Activated T-helper 1 cell treated with anti-CD3 and anti-CD28 coated beads, Interleukin-2, amount 50 U/mL, for 16 hours (primary cell): ENCODE measurements at regions not wholly inside any gene's neighbourhood (a gene's known extent, or its start where the extent isn't known, plus 50 kb on each side); places are given as distances from the start of the nearest gene placed in this dataset.
"Not testable (repeated sequence)": the region's sequence is repeated elsewhere in the genome, so short reads cannot be mapped to it uniquely, and the experiment has no call there.

Experiments used
- DNase-seq, 2 donors: peaks; one replicate each; pipeline ENCODE4 v3.0.0-alpha.2; 2020; ENCODE audit warnings: low read depth in 1 of 2, low spot score in 1 of 2

GRCh38 chr3:66629150-66629981 is 128.5 kb upstream of the LRIG1 start:
- DNase-seq = no peak

DNA sequence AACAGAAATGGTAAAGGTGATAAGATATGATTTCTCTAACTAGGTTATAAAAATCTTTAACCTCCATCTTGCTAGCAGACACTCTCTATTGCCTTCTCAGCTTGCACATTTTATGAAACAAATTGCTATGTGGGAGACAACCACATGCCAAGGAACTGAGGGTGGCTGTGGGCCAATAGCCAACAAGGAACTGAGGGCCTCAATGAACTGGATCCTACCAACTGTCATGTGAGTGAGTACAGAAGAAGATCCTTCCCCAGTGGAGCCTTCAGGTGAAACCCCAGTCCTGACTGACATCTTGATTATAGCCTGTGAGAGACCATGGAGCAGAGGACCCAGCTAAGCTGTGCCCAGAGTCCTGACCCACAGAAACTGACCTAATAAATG is 129.2 kb upstream of the LRIG1 start:
- DNase-seq = no peak

- no peak for DNase-seq
Observed at GRCh38 chr3:66633402-66634381, 132.9 kb upstream of the LRIG1 start.

DNA sequence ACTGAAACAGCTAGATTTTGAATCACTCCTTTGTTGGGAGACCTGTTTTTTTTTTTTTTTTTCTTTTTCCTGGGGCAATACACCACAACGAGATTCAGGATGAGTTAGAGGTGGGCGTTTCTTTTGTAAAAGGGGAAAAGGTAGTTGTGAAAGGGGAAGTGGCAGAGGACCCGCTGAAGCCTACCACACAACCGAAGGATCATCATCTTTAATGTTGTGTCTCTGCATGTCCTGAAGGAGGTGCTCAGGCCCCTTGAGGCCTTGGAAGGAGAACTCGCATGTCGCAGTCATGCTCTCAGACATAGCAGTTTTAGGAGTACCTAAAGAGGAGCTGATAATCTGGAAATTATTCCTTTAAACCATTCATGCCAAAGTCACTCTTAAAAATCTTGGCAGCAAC is 137.9 kb upstream of the LRIG1 start:
- DNase-seq = no peak

- DNase-seq = no peak
Observed at GRCh38 chr3:66639809-66640356, 139.1 kb upstream of the LRIG1 start.

GRCh38 chr3:66642019-66642418 is 141.2 kb upstream of the LRIG1 start:
- DNase-seq = no peak

DNA sequence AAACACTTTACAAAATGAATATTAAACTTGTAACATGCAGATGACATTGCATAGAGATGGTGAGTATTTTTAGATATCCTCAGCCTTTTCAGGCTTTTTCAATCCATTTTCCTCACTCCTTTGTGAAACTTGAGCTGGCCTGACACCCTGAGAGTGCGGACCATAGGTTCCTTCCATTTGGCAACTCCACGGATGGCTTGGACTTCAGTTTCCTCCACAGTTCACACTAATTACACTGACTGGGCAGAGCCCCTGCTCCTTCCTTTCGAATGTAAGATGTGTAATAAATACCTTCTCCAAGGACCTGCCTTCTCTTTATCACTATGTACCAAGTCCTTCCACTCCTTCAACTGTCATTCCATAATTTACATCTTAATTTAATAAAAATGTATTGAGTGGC is 141.7 kb upstream of the LRIG1 start:
- DNase-seq = no peak

- no peak for DNase-seq
Observed at GRCh38 chr3:66644549-66644948, 143.7 kb upstream of the LRIG1 start.

DNA sequence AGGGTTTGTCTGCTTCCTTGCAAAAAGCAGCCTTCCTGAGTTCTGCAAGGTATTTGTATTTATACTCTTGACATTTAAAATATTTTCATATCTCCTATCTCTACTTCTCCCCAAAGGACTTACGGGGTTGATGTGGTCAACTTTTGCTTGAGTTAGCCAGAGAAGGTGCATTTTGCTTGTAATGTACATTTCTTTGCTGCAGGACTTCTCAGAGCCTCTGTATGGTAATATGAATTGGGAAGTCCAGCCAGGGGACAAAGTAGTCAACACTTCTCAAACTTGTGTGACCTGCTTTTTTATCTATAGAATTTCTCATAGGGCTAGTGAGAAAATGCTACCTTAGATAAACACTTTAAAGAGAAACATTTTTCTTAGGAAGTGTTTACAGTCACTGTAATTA is 148.2 kb upstream of the LRIG1 start:
- DNase-seq = no peak

- not testable (repeated sequence) for DNase-seq
Observed at GRCh38 chr3:66651520-66651919, 150.7 kb upstream of the LRIG1 start.

- DNase-seq = not testable (repeated sequence)
Observed at GRCh38 chr3:66652100-66652499, 151.3 kb upstream of the LRIG1 start.

GRCh38 chr3:66655044-66655443 is 154.2 kb upstream of the LRIG1 start:
- no peak for DNase-seq

- no peak for DNase-seq
Observed at GRCh38 chr3:66655671-66656070, 154.8 kb upstream of the LRIG1 start.

- DNase-seq = no peak
Observed at GRCh38 chr3:66656609-66657008, 155.8 kb upstream of the LRIG1 start.

DNA sequence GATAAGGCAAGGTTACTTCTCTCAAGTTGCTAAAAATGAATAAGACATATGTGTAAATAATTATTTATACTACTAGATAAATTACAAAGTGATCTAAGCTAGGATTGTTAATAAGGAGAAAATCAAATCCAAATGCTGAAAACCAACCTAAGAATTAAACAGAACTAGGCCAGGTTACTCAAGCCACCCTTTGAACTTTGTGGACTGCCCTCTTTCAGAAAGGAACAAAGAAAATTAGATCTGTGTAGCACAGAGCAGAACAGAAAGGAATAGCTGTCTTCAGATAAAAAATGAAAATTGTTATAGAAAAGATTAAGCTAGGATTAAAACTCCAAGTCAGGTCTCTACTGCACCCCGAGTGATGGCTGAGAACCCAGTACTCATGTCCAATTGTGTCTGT is 158.2 kb upstream of the LRIG1 start:
- DNase-seq = no peak

GRCh38 chr3:66661628-66662027 is 160.8 kb upstream of the LRIG1 start:
- DNase-seq = no peak

GRCh38 chr3:66662894-66663293 is 162.1 kb upstream of the LRIG1 start:
- no peak for DNase-seq

DNA sequence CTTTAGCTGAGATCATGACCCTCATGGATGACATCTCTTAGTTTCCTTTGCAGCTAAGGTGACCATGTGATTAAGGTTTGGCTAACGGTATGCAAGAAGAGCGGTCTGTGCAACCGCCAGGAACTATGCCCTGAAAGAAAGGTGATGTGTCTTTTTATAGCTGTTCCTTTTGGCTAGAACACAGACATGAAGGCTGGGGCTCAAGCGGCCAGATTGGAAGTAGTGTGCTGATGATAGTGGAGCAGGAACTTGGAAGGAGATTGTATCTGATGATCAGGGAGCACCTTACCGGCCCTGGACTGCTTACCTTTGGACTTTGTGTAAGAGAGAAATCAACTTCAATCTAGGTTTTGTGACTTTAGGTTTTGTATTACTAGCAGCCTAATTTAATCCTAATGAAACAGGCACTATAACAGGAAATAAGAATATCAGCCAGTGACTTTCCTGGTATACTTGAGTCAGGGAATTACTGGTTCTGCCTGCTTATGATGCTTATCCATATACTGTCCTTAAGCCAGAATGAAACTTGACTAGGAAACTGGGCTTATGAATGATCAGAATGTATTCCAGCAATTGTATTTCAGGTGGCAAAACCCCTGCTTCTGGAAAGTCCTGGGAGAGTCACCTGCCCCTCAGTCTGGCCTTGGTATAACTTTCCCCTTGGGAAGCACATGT is 164.3 kb upstream of the LRIG1 start:
- DNase-seq = no peak

DNA sequence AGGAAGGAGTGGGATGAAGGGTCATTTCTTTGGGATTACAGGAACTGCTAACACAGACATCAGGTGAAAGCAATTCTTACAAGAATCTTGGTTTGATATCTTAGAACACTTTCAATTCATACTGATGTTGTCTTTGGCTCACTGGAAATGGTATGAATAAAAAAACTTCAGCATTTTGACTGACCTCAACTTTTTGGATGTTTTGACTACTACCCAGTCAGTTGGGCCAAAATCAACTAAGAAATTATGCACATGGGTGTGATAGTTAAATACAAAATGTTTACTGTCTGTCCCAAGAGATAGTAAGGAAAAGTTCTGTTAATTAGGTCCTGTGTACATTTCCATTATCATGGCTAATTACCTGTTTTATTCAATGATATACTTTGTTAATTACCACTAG is 165.5 kb upstream of the LRIG1 start:
- DNase-seq = no peak

DNA sequence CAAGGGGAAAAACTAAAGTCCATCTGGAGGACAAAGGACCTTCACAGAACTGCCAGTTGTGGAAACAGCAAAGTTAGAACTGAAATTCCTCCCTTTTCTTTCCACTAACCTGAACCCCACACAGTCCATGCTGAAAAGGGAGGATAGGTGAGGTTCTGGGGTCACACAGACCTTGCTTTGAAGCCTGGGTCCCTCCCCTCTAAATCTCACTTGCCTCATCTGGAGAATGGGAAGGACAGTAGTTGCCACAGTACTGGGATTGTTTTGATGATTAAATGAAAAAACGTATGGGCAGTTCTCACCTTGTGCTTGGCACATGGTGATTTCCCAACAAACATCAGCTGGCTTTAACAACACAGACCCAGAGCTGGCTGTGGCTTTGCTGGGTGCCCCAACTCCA is 166.4 kb upstream of the LRIG1 start:
- no peak for DNase-seq

DNA sequence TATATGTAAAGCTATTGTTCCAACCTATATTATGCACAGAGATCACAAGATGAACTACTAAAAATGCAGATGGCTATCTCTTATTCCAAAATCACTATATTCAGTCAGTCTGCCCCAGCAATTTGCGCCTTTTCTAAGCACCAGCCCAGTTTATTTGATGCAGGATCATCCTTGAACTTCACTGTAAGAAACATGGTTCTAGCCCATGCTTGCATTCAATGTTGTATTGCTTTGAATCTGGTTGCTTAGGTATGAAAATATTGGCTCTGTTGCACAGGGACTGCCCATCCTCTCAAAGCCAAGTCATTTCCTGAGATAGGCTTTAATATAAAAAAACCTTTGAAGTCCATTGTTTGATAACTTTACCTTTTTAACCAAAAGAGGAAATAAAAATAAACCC is 170.5 kb upstream of the LRIG1 start:
- no peak for DNase-seq
